Upper lobe of right lung (tissue), 1 donor: ENCODE measurements at regions not wholly inside any gene's neighbourhood (a gene's known extent, or its start where the extent isn't known, plus 50 kb on each side); places are given as distances from the start of the nearest gene placed in this dataset.

Source experiments
- ATAC-seq: fragments of 200-7000 bp; cut with Tn5 transposase; one replicate; pipeline ENCODE4 v1.9.1; 2020; ENCODE audit warnings: mild to moderate bottlenecking, moderate library complexity
- DNase-seq: peaks from one replicate; pipeline ENCODE4 v3.0.0-alpha.2; 2020
- H3K27ac ChIP-seq: fragments of 200-600 bp; one replicate; pipeline ENCODE4 v1.8.0; 2022
- H3K27me3 ChIP-seq: fragments of 200-600 bp; one replicate; pipeline ENCODE4 v1.8.0; 2022; ENCODE audit warnings: mild to moderate bottlenecking
- H3K36me3 ChIP-seq: fragments of 200-600 bp; one replicate; pipeline ENCODE4 v1.8.0; 2022
- H3K4me1 ChIP-seq: fragments of 200-600 bp; one replicate; pipeline ENCODE4 v1.8.0; 2022
- H3K4me3 ChIP-seq: fragments of 200-600 bp; one replicate; pipeline ENCODE4 v1.8.0; 2022; ENCODE audit warnings: mild to moderate bottlenecking
- H3K9me3 ChIP-seq: fragments of 200-600 bp; one replicate; pipeline ENCODE4 v1.8.0; 2022
- intact Hi-C: fragments of 100-400 bp; cut with DNase I; formaldehyde crosslinking; loops from one replicate; pipeline ENCODE4 v1.11.0; 2022
- TF ChIP-seq, protein P1 (sequence below): fragments of 200-600 bp; IDR thresholded peaks from one replicate; pipeline ENCODE4 v1.8.0; 2022; ENCODE audit warnings: antibody characterized with exemption
- donor health status: DM: no; HTN: yes; CAD: no; lungs with severe emphysema.

DNA sequence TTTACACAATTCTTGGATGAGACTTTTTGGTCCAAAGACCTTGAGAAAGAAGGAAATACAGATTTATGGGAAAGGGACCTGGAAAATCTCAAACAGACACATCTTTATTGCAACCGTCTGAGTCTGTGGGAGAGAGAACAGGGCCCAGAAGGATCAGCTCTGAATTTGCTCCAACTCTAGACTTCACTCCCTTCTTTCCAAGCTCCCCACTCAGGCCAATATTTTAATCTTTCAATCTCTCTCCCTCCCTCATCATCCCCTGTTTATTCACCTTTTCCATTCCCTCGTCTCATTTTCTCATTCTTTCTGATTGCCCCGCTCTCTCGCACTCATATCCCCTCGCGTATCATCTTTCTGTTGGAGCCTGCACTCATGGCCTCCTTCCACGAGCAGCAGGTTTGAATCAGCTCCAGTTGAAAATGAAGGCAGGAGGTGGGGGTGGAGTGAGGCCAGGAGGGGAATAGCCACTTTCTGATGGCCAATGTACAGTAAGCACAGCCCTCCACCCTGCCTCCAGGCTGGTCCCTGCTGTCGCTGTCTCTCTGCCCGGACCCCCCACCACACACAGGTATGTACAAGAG lies 63.6 kb upstream of the BOC start:
- ATAC-seq (no peak), DNase-seq (no peak)
- Histone ChIP-seq H3K36me3 (no peaks in the 10 kb centered on the region), H3K27me3 (no peaks in the 10 kb centered on the region), H3K4me3 (no peak overlapping the region), H3K9me3 (no peaks in the 10 kb centered on the region), H3K4me1 (peaks cover 6% of the 10 kb centered on the region), H3K27ac (no peak overlapping the region)
- intact Hi-C loops, result no loop called here
- TF ChIP-seq, protein P1, sequence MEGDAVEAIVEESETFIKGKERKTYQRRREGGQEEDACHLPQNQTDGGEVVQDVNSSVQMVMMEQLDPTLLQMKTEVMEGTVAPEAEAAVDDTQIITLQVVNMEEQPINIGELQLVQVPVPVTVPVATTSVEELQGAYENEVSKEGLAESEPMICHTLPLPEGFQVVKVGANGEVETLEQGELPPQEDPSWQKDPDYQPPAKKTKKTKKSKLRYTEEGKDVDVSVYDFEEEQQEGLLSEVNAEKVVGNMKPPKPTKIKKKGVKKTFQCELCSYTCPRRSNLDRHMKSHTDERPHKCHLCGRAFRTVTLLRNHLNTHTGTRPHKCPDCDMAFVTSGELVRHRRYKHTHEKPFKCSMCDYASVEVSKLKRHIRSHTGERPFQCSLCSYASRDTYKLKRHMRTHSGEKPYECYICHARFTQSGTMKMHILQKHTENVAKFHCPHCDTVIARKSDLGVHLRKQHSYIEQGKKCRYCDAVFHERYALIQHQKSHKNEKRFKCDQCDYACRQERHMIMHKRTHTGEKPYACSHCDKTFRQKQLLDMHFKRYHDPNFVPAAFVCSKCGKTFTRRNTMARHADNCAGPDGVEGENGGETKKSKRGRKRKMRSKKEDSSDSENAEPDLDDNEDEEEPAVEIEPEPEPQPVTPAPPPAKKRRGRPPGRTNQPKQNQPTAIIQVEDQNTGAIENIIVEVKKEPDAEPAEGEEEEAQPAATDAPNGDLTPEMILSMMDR, result no peak

DNA sequence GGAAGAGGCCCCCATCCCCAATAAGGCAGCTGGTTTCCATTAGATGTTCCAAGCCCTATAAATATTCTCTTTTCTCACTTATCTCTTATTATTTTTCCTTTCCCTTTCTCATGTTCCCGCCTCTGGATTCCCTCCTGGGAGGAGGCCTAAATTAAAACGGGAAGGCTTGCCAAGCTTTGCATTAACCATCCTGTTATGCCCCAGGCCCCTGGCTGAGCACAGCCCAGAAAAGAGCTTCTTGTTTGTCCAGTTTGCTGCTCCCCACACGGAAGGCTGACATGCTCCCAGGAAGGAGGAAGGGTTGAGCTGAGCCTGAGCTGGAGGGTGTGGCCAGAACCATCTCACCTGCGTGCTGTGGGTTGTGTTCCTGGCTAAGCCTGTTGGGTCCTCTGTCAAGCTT lies 63.1 kb upstream of the BOC start:
- intact Hi-C loops, result no loop called here
- Histone ChIP-seq H3K9me3 (no peaks in the 10 kb centered on the region), H3K27ac (no peak overlapping the region), H3K36me3 (no peaks in the 10 kb centered on the region), H3K4me3 (no peak overlapping the region), H3K27me3 (no peaks in the 10 kb centered on the region), H3K4me1 (peaks cover 6% of the 10 kb centered on the region)
- ATAC-seq (peak; percentile 45), DNase-seq (no peak)
- TF ChIP-seq, protein P1, result no peak

DNA sequence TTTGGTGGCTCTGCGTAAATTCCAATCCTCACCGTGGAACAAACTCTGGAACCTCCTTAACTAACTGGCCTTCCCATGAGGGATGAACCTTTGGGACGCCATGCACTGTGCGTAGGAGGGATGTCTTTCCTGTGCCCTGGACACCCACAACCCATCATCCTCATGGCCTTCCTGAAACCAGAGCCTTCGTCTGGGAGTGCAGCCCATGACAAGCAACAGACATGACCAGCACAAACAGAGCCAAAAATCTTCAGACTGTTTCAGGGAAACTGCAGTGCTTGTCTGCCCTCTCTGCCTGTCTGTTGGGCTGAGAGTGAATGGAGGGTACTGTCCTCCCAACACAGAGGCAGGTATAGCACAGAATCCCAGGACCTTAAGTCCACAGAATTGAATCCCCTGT lies 61.1 kb upstream of the BOC start:
- no peaks in the 10 kb centered on the region for H3K36me3 ChIP-seq
- TF ChIP-seq, protein P1, result no peak
- no peak for DNase-seq
- no peak overlapping the region for H3K4me3 ChIP-seq
- peaks cover 6% of the 10 kb centered on the region for H3K4me1 ChIP-seq
- no peak for ATAC-seq
- intact Hi-C loops, result no loop called here
- no peaks in the 10 kb centered on the region for H3K27me3 ChIP-seq
- H3K27ac ChIP-seq, result no peak overlapping the region
- no peaks in the 10 kb centered on the region for H3K9me3 ChIP-seq

- no peaks in the 10 kb centered on the region for H3K9me3 ChIP-seq
- ATAC-seq, result peak; percentile 39
- H3K36me3 ChIP-seq, result no peaks in the 10 kb centered on the region
- H3K27ac ChIP-seq, result peak overlapping the region; percentile 58
- no peaks in the 10 kb centered on the region for H3K27me3 ChIP-seq
- TF ChIP-seq, protein P1, result no peak
- intact Hi-C loops, result no loop called here
- no peak for DNase-seq
- no peak overlapping the region for H3K4me3 ChIP-seq
- H3K4me1 ChIP-seq, result peaks cover 6% of the 10 kb centered on the region
Measured at GRCh38 chr3:113151461-113152031, 59.8 kb upstream of the BOC start.

GRCh38 chr3:113152849-113153248 lies 58.5 kb upstream of the BOC start:
- intact Hi-C loops, result no loop called here
- H3K27ac ChIP-seq, result no peak overlapping the region

More at GRCh38 chr3:113152849-113153248, 58.5 kb upstream of the BOC start:
- TF ChIP-seq, protein P1, result no peak
- ATAC-seq, result no peak
- H3K27me3 ChIP-seq, result no peaks in the 10 kb centered on the region
- no peak for DNase-seq
- no peak overlapping the region for H3K4me3 ChIP-seq
- peaks cover 6% of the 10 kb centered on the region for H3K4me1 ChIP-seq
- no peaks in the 10 kb centered on the region for H3K36me3 ChIP-seq
- H3K9me3 ChIP-seq, result no peaks in the 10 kb centered on the region
